Activated naive CD4-positive, alpha-beta T cell treated with Interleukin-2 at 50 U/mL for 16 hours (primary cell): ENCODE measurements at regions not wholly inside any gene's neighbourhood (a gene's known extent, or its start where the extent isn't known, plus 50 kb on each side); places are given as distances from the start of the nearest gene placed in this dataset.

Source experiments
- DNase-seq: peaks from one replicate; pipeline ENCODE4 v3.0.0-alpha.2; 2020

- DNase-seq = no peak
Measured at GRCh38 chr13:26989261-26989956, 182.2 kb downstream of the USP12 start.

- no peak for DNase-seq
Measured at GRCh38 chr13:26988059-26988769, 183.4 kb downstream of the USP12 start.

- no peak for DNase-seq
Measured at GRCh38 chr13:26987486-26988013, 184.1 kb downstream of the USP12 start.

DNA sequence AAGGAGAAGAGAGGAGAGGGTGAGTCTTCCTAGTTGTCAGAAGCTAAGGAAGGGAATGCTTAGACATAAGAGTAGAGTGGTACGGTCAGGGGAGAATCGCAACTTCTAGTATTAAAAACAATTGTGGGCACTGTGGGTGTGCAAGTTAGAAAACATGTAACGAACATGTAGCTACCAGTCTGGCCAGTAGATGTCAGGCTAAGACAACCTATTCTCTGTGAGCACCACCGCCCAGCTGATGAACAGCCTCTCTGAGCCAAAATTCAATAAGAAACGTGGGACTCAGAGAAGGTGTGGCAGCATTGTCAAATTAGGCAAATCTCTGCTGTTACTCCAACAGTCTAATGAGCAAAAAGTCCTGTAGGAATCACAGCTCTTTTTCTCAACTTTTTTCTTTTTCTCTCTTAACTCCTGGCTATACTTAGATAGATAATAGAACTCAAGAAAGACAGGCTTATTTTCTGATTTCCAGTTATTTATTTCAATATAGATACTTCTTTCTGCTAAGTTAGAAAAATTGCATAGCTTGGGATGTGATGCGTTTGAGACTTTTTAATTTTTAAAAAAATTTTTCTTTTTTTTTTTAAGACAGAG is 186.2 kb downstream of the USP12 start:
- DNase-seq = peak; percentile 69

DNA sequence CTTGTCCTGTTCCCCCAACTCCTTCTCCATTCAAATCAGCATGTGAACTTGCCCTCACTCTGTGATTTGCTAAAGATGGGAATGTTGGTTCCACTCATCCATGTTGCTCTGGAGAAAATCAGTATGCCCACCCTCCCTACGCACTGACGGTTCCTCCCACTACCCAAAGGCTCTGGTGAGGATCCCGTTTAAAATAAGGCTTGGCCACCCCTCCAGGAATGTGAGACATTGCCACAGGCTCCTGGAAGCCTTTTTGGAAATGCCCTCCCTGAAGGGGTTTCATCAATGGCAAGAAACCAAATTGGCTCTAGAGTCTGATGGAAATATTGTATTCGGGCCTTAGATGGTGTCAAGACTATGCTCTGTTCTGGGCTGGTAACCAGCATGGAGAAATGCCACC is 187.3 kb downstream of the USP12 start:
- DNase-seq = no peak

DNA sequence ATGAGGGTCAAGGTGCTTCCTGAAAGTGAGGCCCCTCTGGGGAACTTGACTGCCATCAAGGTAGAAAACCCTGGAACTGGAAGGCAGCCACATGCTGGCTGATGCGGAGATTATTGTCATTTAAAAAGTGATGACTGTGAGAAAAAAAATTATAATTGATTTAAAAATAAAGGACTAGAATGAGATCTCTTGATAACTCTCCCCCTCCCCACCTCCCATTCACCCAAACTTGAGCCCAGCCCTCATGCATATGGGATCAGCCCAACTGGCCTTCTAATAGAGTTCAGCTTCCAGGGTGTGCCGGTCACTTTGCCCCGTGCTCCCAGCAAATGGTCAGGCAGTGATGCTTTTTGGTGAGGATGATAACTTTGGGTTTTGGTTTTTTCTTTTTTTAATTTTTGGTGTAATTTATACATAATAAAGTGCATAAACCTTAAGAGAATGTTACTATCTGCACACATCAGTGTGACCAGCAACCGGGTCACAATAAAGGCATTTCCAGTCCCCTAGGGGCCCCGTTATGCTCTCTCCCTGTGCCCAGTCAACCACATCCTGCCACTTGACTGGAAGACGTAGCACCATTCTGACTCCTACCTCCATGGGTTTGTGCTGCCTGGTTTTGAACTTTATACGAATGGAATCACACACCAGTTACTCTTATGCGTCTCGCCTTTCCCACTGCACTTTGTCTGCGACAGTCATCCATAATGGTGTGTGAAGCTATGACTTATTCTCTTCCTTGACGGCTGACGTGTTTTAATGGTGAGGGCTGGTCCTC is 187.9 kb downstream of the USP12 start:
- no peak for DNase-seq

GRCh38 chr13:26980099-26981031 is 191.2 kb downstream of the USP12 start:
- DNase-seq = no peak

DNA sequence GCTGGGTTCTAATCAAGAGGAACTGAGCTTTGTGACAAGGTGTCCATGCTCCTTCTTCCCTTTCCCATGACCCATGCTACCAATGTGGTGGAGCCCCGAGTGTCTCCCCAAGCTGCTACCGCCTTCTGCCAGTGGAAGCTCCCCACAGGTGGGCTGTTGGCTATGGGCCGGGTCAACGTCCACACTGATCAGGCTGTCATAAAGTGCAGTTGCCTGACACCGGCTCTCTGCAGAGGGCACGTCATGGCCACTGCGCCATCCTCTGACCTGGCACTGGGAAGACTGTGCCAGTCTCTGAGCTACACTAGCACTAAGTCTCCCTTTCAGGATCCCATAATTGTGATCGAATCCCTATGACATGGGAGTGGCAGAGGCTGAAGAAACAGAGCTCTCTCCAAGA is 192.3 kb downstream of the USP12 start:
- DNase-seq = no peak

DNA sequence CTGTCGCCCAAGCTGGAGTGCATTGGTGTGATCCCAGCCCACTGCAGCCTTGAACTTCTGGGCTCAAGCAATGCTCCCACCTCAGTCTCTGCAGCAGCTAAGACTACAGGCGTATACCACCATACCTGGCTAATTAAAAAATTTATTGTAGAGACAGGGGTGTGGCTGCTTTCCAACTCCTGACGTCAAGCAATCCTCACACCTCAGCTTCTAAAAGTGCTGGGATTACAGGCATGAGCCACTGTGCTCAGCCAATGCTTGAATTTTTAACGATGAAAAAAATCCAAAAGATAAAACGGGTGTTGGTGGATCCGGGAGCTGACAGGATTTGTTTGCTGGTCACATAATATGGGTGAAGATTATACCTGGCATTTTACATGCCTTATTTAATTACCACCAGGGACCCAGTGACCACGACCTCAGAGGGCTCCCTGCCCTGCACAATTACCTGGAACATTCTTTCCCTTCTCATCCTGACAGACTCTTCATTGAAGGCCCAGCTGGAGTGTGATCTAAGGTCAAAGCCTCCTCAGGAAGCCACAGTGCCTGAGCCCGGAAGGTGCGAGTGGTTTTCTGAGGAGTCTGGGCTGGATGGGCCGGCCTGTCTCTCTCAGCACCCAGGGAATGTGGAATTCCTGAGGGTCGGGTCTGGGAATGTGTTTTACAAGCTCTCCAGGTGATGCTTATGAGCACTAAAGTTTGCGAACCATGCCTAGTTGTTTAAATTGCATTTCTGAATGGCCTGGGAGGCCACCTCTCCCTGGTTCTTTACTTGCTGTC is 193.3 kb downstream of the USP12 start:
- DNase-seq = no peak

- DNase-seq = no peak
Measured at GRCh38 chr13:26977541-26977940, 194.1 kb downstream of the USP12 start.

GRCh38 chr13:26976313-26976712 is 195.3 kb downstream of the USP12 start:
- DNase-seq = no peak

DNA sequence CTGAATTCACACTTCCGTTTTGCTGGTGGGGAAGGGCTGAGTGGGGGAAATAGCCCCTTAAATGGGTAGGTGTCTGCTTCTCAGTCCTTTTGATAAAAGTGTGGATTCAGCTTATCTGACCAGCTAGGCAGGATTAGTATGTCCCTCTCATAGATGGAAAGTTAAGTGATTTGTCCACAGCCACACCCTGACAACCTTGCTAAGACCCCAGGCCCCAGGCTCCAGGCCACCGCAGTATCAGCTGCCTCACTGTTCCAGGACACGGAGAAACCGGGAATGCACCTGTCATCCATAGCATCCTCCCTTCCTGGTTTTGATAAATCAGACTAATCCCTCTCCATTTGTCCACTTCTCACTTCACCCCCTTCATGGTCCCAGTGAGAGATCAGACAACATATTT is 197.7 kb downstream of the USP12 start:
- DNase-seq = no peak

- no peak for DNase-seq
Measured at GRCh38 chr13:26973295-26973694, 198.3 kb downstream of the USP12 start.

- DNase-seq = peak; percentile 7
Measured at GRCh38 chr13:26971990-26972887, 199.4 kb downstream of the USP12 start.

- no peak for DNase-seq
Measured at GRCh38 chr13:26968431-26969341, 202.9 kb downstream of the USP12 start.

- DNase-seq = no peak
Measured at GRCh38 chr13:26967119-26968038, 204.2 kb downstream of the USP12 start.

GRCh38 chr13:26966701-26967080 is 204.9 kb downstream of the USP12 start:
- DNase-seq = no peak
